ENCODE measurements at regions not wholly inside any gene's neighbourhood (a gene's known extent, or its start where the extent isn't known, plus 50 kb on each side); places are given as distances from the start of the nearest gene placed in this dataset.
"Not testable (repeated sequence)": the region's sequence is repeated elsewhere in the genome, so short reads cannot be mapped to it uniquely, and the experiment has no call there.

- intact Hi-C loops (cut with DNase I) = no loop called here
- DNase-seq = no peak
Measured at GRCh38 chr1:163471779-163472650, 150.3 kb downstream of the NUF2 start.

DNA sequence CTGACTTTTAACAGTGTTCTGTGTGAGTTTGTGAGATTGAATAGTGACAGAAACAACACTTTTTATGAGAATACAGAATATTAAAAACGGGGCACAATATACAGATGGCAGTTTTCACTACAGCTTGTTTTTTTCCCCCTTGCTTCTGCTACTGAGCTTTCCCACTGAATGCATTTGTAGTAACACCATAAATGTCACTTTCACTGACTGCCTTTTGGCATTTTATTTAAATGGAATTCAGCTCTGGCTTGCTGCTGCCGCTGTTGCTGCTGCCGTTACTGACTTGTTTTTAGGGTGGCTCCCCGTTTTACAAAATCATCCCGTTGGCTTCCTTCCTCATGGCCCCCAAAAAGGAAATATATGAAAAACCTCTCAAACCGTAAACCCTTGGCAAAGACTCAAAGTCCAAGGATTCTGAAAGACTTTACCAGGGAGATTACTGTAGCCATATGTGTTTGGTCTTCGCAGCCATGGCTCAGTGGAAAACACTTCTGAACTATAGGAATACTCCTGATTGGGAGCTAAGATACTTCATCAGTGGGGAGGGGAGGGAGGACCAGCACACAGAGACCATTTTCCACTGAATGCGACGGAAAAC is 151.0 kb downstream of the NUF2 start:
- DNase-seq = peak in 1 of 10 donors; percentile 72

DNA sequence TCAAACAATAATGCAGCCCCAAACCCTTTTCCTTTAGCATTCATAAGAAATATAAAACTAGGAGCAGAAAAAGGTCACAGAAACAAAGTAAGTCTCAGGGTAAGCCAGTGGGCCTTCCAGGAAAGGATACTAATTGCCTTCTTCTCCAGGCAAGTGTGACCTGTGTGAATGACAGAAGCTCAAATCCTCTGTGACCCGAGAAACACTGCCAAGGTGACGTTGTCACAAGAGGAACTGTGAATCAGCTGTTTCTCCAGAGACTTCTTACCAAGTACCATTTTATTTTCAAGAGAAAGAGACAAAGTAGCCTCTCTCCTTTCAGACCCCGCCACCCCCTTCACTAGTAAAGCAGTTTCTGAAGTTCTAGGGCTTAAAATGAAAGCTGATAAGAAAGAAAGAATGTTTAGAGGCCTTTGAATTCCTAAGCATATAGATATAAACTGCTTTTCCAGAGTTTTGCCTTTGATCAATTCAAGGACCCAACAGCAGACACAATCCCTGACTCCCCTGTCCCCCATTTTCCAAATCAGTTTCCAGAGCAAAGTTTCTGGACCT is 155.6 kb downstream of the NUF2 start:
- intact Hi-C loops (cut with DNase I) = no loop called here
- no peak for DNase-seq

More for the DNA sequence above, 151.0 kb downstream of the NUF2 start:
- intact Hi-C loops (cut with DNase I) = no loop called here

DNA sequence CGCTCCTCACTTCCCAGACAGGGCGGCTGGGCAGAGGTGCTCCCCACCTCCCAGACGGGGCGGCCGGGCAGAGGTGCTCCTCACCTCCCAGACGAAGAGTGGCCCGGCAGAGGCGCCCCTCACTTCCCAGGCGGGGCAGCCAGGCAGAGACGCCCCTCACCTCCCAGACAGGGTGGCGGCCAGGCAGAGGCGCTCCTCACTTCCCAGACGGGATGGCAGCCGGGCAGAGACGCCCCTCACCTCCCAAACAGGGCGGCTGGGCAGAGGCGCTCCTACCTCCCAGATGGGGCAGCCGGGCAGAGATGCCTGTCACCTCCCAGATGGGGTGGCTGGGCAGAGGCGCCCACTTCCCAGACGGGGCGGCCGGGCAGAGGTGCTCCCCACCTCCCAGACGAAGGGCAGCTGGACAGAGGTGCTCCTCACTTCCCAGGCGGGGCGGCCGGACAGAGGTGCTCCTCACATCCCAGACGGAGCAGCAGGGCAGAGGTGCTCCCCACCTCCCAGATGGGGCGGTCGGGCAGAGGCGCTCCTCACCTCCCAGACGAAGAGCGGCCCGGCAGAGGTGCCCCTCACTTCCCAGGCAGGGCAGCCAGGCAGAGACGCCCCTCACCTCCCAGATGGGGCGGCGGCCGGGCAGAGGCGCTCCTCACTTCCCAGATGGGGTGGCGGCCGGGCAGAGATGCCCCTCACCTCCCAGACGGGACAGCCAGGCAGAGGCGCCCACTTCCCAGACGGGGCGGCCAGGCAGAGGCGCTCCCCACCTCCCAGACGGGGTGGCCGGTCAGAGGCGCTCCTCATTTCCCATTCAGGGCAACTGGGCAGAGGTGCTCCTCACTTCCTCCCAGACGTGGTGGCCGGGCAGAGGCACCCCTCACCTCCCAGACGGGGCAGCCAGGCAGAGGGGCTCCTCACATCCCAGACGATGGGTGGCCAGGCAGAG is 176.9 kb downstream of the NUF2 start:
- intact Hi-C loops (cut with DNase I) = not testable (repeated sequence)
- DNase-seq = peak in 3 of 10 donors; percentile 63 to 82 (median 77)

GRCh38 chr1:163504331-163504978 is 182.7 kb downstream of the NUF2 start:
- intact Hi-C loops (cut with DNase I) = no loop called here
- DNase-seq = peak in 1 of 10 donors; percentile 67

- DNase-seq = no peak
- intact Hi-C loops (cut with DNase I) = no loop called here
Measured at GRCh38 chr1:163509114-163509513, 187.4 kb downstream of the NUF2 start.

DNA sequence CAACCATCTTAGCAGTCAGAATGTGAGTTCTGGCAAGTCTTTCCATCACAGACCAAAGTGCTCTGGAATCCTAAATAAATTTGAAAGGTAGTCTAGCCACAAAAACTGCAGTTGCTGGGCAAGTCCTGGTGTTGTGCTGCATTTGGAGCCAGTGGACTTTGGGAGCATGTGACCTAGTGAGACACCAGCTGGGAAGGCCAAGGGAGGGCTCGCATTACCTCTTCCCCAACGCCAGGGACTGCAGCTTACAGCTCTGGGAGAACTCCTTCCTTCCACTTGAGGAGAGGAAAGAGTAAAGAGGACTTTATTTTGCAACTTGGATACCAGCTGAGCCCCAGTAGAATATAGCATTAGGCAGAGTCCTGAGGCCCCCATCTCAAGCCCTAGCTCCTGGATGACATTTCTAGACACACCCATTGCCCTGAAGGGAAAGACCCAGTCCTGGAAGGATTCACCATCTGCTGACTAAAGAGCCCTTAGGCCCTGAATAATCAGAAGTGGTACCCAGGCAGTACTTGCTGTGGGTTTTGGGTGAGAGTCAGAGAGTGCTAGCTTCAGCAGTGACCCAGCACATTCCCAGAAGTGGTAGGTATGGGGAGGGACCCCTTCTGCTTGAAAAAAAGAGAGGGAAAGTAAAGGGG is 190.7 kb downstream of the NUF2 start:
- intact Hi-C loops (cut with DNase I) = no loop called here
- peak in 1 of 10 donors; percentile 27 for DNase-seq

DNA sequence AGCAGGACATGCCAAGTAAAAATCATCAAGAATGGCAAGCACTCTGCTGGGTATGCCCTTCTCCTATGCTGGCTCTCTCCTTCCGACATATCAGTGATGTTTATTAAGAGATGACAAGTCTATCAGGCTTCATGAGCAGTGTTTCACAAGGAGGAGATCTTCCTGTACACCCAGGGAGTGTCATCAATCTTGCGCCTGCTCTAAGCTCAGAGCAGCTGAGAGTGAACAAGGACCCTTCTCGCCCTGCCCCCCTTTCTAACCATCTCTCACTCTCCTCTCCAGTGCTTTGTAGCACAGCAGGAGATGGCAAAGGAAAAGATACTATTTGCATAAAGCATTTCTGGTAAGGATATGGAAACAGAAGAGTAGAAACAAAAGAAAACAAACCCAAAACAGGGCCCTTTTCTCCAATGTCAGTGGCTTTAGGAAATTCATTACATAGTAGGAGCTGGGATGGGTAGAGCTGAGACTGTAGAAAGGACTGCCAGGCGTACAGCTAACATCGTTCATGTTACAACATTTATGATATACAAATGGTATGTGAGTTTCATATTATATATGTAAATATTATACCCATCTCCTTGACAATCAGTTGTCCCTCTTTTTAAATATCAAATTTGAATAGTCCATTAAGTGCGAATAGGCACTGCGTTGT is 201.7 kb downstream of the NUF2 start:
- no peak for DNase-seq
- intact Hi-C loops (cut with DNase I) = no loop called here

GRCh38 chr1:163528710-163529348 is 207.1 kb downstream of the NUF2 start:
- DNase-seq = peak in 4 of 10 donors; percentile 11 to 81 (median 28)
- intact Hi-C loops (cut with DNase I) = loop anchor here (5.0 kb wide), 1 partner anchor 167 kb away; no protein-coding TSS in a partner anchor

GRCh38 chr1:163531345-163531744 is 209.6 kb downstream of the NUF2 start:
- no peak for DNase-seq
- intact Hi-C loops (cut with DNase I) = no loop called here

DNA sequence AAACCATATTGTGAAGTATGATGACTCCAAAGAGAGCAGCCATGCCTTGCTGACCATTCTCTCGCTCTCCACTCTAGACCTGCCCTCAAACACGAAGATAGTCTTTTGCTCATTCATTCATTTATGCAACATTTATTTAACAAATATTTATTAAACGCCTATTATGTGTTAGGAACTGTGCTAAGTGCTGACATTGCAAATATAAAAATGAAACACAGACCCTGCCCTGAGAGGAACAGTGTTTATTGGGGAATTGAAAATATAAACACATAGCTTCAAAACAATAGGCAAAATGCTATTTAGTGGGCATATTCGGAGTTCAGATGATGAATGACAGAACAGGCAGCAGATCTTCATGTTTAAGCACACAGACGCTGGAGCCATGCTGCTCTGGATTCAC is 213.6 kb downstream of the NUF2 start:
- no peak for DNase-seq
- intact Hi-C loops (cut with DNase I) = no loop called here

GRCh38 chr1:163535807-163536206 is 214.1 kb downstream of the NUF2 start:
- DNase-seq = no peak
- intact Hi-C loops (cut with DNase I) = no loop called here

GRCh38 chr1:163537809-163538208 is 216.1 kb downstream of the NUF2 start:
- intact Hi-C loops (cut with DNase I) = no loop called here
- no peak for DNase-seq

GRCh38 chr1:163538667-163539066 is 216.9 kb downstream of the NUF2 start:
- intact Hi-C loops (cut with DNase I) = no loop called here
- no peak for DNase-seq

- DNase-seq = no peak
- intact Hi-C loops (cut with DNase I) = no loop called here
Measured at GRCh38 chr1:163540727-163541126, 219.0 kb downstream of the NUF2 start.

DNA sequence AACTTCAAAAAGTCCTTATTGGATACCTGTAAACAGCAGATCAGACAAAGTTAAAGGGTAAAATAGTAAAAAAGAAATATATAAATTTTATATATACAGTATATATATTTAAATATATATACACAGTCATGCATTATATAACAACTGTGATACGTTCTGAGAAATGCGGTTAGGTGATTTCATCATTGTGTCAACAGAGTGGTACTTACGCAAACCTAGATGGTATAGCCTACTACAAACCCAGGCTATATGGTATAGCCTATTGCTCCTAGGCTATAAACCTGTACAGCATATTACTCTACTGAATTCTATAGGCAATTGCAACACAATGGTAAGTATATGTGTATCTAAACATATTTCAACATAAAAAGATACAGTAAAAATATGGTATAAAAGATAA is 222.7 kb downstream of the NUF2 start:
- intact Hi-C loops (cut with DNase I) = no loop called here
- DNase-seq = no peak

GRCh38 chr1:163558162-163558561 is 236.4 kb downstream of the NUF2 start:
- no peak for DNase-seq
- intact Hi-C loops (cut with DNase I) = no loop called here

DNA sequence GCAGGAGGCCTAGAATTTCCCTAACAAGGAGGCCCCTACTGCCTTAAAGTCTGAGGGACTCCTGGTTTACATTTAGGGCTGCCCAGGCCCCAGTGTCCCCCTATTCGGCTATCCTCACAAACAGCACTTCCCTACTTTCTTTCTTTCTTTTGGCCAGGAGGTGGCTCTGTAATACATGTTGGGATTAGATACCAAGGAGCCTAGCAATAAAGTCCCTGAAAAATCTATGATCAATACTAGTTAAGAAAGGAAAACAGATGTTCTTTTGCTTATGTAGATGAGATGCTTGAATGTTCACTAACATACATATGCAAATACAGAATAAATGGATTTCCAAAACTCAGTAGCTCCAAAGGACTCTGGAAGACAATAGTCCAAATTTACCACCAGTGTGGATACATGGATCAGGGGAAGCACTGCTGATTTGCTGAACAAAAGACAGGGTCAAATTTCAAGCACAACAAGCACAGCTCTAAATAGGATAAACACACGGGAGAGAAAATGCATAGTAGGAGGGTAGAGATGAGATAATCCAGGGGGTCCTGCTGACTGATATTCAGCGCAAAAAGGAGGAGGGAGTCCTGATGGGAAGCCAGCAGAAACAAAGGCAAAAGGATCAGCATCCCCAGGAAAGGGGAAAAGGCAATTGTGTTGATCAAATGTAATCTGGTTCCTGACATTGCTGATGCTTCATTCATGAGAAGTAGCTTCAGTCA is 240.0 kb downstream of the NUF2 start:
- intact Hi-C loops (cut with DNase I) = loop anchor here (5.0 kb wide), 1 partner anchor 1511 kb away; no protein-coding TSS in a partner anchor
- DNase-seq = no peak
